ENCODE measurements at regions not wholly inside any gene's neighbourhood (a gene's known extent, or its start where the extent isn't known, plus 50 kb on each side); places are given as distances from the start of the nearest gene placed in this dataset.

DNA sequence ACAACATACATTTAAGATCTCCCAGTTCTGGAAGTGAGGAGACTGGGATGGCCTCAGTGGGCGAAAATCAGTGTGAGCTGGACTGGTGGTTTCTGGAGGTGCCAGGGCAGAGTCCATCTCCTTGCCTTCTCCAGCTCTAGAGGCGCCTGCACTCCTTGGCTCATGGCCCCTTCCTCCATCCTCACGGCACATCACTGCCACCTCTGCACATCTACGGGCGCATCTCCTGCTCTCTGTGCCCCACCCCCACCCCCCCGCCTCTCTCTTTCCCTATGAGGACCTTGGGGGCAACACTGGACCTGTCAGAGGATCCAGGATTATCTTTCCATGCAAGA is 62.8 kb upstream of the DIO3 start:
- TF ChIP-seq, protein P1, sequence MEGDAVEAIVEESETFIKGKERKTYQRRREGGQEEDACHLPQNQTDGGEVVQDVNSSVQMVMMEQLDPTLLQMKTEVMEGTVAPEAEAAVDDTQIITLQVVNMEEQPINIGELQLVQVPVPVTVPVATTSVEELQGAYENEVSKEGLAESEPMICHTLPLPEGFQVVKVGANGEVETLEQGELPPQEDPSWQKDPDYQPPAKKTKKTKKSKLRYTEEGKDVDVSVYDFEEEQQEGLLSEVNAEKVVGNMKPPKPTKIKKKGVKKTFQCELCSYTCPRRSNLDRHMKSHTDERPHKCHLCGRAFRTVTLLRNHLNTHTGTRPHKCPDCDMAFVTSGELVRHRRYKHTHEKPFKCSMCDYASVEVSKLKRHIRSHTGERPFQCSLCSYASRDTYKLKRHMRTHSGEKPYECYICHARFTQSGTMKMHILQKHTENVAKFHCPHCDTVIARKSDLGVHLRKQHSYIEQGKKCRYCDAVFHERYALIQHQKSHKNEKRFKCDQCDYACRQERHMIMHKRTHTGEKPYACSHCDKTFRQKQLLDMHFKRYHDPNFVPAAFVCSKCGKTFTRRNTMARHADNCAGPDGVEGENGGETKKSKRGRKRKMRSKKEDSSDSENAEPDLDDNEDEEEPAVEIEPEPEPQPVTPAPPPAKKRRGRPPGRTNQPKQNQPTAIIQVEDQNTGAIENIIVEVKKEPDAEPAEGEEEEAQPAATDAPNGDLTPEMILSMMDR (IDR thresholded peaks at IDR 0.05; ENCODE audit: insufficient read depth, low read depth, low read length): no peak
- no peak for TF ChIP-seq EZH2 (IDR thresholded peaks at IDR 0.05; ENCODE audit: insufficient read depth, low read length)
- no peaks in the 10 kb centered on the region for H3K36me3 Mint-ChIP-seq (ENCODE audit: low read depth, unreplicated experiment)
- H3K27ac Mint-ChIP-seq (ENCODE audit: unreplicated experiment): no peak overlapping the region
- Histone ChIP-seq H2AFZ (ENCODE audit: low read depth, low read length) (no peak overlapping the region), H3K9me3 (ENCODE audit: insufficient read depth, low read depth, low read length) (peaks cover 1% of the 10 kb centered on the region), H3K79me2 (ENCODE audit: insufficient read depth, low read length) (no peaks in the 10 kb centered on the region), H3K9ac (ENCODE audit: low read length) (no peak overlapping the region), H3K4me3 (ENCODE audit: insufficient read depth, low read depth, low read length) (no peak overlapping the region), H3K36me3 (ENCODE audit: insufficient read depth, low read length) (no peaks in the 10 kb centered on the region), H3K4me2 (ENCODE audit: low read length) (no peak overlapping the region), H3K27ac (ENCODE audit: low read depth, low read length) (no peak overlapping the region), H3K27me3 (ENCODE audit: insufficient read depth, low read length) (peaks cover 15% of the 10 kb centered on the region), H3K4me1 (ENCODE audit: insufficient read depth, low read length) (no peaks in the 10 kb centered on the region), H4K20me1 (ENCODE audit: insufficient read depth, low read length) (no peaks in the 10 kb centered on the region)
- H3K9me3 Mint-ChIP-seq (ENCODE audit: unreplicated experiment): peaks cover 7% of the 10 kb centered on the region
- H3K4me1 Mint-ChIP-seq (ENCODE audit: low read depth, unreplicated experiment): no peaks in the 10 kb centered on the region
- FAIRE-seq (no peak), DNase-seq (ENCODE audit: low read depth) (no peak)
- H3K27me3 Mint-ChIP-seq (ENCODE audit: low read depth, unreplicated experiment): peaks cover 48% of the 10 kb centered on the region
- no peak overlapping the region for H3K4me3 Mint-ChIP-seq (ENCODE audit: unreplicated experiment)

- FAIRE-seq (no peak), DNase-seq (ENCODE audit: low read depth) (no peak)
- Mint-ChIP-seq H3K27me3 (ENCODE audit: low read depth, unreplicated experiment) (peaks cover 51% of the 10 kb centered on the region), H3K27ac (ENCODE audit: unreplicated experiment) (no peak overlapping the region), H3K9me3 (ENCODE audit: unreplicated experiment) (peaks cover 4% of the 10 kb centered on the region), H3K36me3 (ENCODE audit: low read depth, unreplicated experiment) (no peaks in the 10 kb centered on the region), H3K4me1 (ENCODE audit: low read depth, unreplicated experiment) (no peaks in the 10 kb centered on the region), H3K4me3 (ENCODE audit: unreplicated experiment) (no peak overlapping the region)
- TF ChIP-seq, protein P1 (IDR thresholded peaks at IDR 0.05; ENCODE audit: insufficient read depth, low read depth, low read length): no peak
- TF ChIP-seq EZH2 (IDR thresholded peaks at IDR 0.05; ENCODE audit: insufficient read depth, low read length): no peak
- Histone ChIP-seq H3K9ac (ENCODE audit: low read length) (no peak overlapping the region), H3K27ac (ENCODE audit: low read depth, low read length) (no peak overlapping the region), H2AFZ (ENCODE audit: low read depth, low read length) (no peak overlapping the region), H3K4me2 (ENCODE audit: low read length) (no peak overlapping the region), H3K4me3 (ENCODE audit: insufficient read depth, low read depth, low read length) (no peak overlapping the region), H3K4me1 (ENCODE audit: insufficient read depth, low read length) (no peaks in the 10 kb centered on the region), H4K20me1 (ENCODE audit: insufficient read depth, low read length) (no peaks in the 10 kb centered on the region), H3K79me2 (ENCODE audit: insufficient read depth, low read length) (no peaks in the 10 kb centered on the region), H3K27me3 (ENCODE audit: insufficient read depth, low read length) (peaks cover 15% of the 10 kb centered on the region), H3K9me3 (ENCODE audit: insufficient read depth, low read depth, low read length) (peaks cover 3% of the 10 kb centered on the region), H3K36me3 (ENCODE audit: insufficient read depth, low read length) (no peaks in the 10 kb centered on the region)
These were observed 62.2 kb upstream of the DIO3 start for GRCh38 chr14:101499080-101499479.

GRCh38 chr14:101499513-101499912 is 61.8 kb upstream of the DIO3 start:
- DNase-seq (ENCODE audit: low read depth) (no peak), FAIRE-seq (no peak)
- H3K36me3 ChIP-seq (ENCODE audit: insufficient read depth, low read length): no peaks in the 10 kb centered on the region
- Mint-ChIP-seq H3K36me3 (ENCODE audit: low read depth, unreplicated experiment) (no peaks in the 10 kb centered on the region), H3K4me1 (ENCODE audit: low read depth, unreplicated experiment) (no peaks in the 10 kb centered on the region), H3K9me3 (ENCODE audit: unreplicated experiment) (peaks cover 6% of the 10 kb centered on the region), H3K4me3 (ENCODE audit: unreplicated experiment) (no peak overlapping the region), H3K27ac (ENCODE audit: unreplicated experiment) (no peak overlapping the region), H3K27me3 (ENCODE audit: low read depth, unreplicated experiment) (peaks cover 55% of the 10 kb centered on the region)
- H3K9ac ChIP-seq (ENCODE audit: low read length): no peak overlapping the region
- no peak overlapping the region for H3K27ac ChIP-seq (ENCODE audit: low read depth, low read length)
- no peak overlapping the region for H2AFZ ChIP-seq (ENCODE audit: low read depth, low read length)
- no peaks in the 10 kb centered on the region for H4K20me1 ChIP-seq (ENCODE audit: insufficient read depth, low read length)
- H3K4me1 ChIP-seq (ENCODE audit: insufficient read depth, low read length): no peaks in the 10 kb centered on the region
- H3K9me3 ChIP-seq (ENCODE audit: insufficient read depth, low read depth, low read length): peaks cover 3% of the 10 kb centered on the region
- H3K27me3 ChIP-seq (ENCODE audit: insufficient read depth, low read length): peaks cover 15% of the 10 kb centered on the region
- no peak overlapping the region for H3K4me3 ChIP-seq (ENCODE audit: insufficient read depth, low read depth, low read length)
- no peak overlapping the region for H3K4me2 ChIP-seq (ENCODE audit: low read length)
- TF ChIP-seq, protein P1 (IDR thresholded peaks at IDR 0.05; ENCODE audit: insufficient read depth, low read depth, low read length): no peak
- TF ChIP-seq EZH2 (IDR thresholded peaks at IDR 0.05; ENCODE audit: insufficient read depth, low read length): no peak
- no peaks in the 10 kb centered on the region for H3K79me2 ChIP-seq (ENCODE audit: insufficient read depth, low read length)

Data from astrocyte (in vitro differentiated cells and primary cell).